ENCODE measurements at regions not wholly inside any gene's neighbourhood (a gene's known extent, or its start where the extent isn't known, plus 50 kb on each side); places are given as distances from the start of the nearest gene placed in this dataset.

DNA sequence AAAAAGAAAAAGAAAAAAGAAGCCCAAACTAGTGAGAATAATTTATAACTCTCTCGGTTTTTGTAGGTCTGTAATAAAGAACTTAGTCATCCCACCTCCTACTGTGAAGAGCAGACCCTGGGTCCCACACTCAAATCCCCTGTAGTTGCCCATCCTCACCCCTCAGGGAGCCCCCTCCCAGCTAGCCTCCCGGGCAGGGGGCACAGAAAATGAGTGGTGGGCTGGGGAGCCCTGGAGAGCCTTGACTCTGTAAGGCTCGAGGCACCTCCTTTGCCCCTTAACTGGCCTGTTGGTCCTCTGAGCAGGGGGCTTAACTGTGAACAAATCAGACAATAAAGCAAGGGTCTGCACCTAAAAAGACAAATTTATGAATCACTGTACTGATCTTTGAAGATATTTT is 57.5 kb upstream of the PRKACB start:
- CTCF ChIA-PET: no interaction called here
- H3K9me3 ChIP-seq (ENCODE audit: low read depth, low read length, poor library complexity, severe bottlenecking): no peaks in the 10 kb centered on the region
- POLR2A ChIA-PET (ENCODE audit: low non-redundant PET): no interaction called here
- H3K27me3 ChIP-seq (replicated peaks; ENCODE audit: insufficient read depth, low read depth, low read length, poor library complexity): no peaks in the 10 kb centered on the region
- no TSS peak for BruUV-seq (replicated peaks)
- DNase-seq (ENCODE audit: low spot score): no peak
- no peak overlapping the region for H3K4me3 ChIP-seq (ENCODE audit: low read depth, low read length, poor library complexity, severe bottlenecking)
- intact Hi-C loops (cut with micrococcal nuclease; ENCODE audit: unreplicated experiment): no loop called here
- no peaks in the 10 kb centered on the region for H3K4me1 ChIP-seq (ENCODE audit: insufficient read depth, low read length, poor library complexity, severe bottlenecking)
- TF ChIP-seq, protein P1, sequence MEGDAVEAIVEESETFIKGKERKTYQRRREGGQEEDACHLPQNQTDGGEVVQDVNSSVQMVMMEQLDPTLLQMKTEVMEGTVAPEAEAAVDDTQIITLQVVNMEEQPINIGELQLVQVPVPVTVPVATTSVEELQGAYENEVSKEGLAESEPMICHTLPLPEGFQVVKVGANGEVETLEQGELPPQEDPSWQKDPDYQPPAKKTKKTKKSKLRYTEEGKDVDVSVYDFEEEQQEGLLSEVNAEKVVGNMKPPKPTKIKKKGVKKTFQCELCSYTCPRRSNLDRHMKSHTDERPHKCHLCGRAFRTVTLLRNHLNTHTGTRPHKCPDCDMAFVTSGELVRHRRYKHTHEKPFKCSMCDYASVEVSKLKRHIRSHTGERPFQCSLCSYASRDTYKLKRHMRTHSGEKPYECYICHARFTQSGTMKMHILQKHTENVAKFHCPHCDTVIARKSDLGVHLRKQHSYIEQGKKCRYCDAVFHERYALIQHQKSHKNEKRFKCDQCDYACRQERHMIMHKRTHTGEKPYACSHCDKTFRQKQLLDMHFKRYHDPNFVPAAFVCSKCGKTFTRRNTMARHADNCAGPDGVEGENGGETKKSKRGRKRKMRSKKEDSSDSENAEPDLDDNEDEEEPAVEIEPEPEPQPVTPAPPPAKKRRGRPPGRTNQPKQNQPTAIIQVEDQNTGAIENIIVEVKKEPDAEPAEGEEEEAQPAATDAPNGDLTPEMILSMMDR (conservative IDR thresholded peaks at IDR 0.05; ENCODE audit: low read depth, low read length): no peak
- no peak for TF ChIP-seq EZH2 (IDR thresholded peaks at IDR 0.05; ENCODE audit: borderline replicate concordance, low read depth, low read length, poor library complexity, severe bottlenecking)
- H3K27ac ChIP-seq (ENCODE audit: low read depth, low read length, poor library complexity, severe bottlenecking): no peak overlapping the region
- no peaks in the 10 kb centered on the region for H3K36me3 ChIP-seq (ENCODE audit: insufficient read depth, low read length, poor library complexity, severe bottlenecking)

DNA sequence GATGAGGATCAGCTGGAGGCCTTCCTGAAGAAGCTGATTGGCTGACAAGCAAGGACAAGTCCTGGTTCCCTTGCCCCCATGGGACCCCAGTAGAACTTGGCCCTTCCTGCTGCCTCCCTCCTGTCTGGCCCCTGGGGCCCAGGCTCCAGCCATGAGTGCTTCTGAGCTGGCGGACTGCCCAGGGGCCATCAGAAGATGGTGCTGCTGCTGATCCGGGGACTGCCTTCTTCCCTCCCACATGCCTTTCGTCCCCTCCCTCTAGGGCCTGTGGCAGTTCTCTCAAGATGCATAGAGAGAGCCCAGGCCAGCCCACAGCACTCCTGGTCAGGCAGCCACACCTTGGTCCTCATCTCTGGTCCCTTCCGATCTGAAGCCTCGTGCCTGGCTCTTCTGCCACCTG is 57.9 kb upstream of the PRKACB start:
- intact Hi-C loops (cut with micrococcal nuclease; ENCODE audit: unreplicated experiment): no loop called here
- BruUV-seq (replicated peaks): no TSS peak
- no peaks in the 10 kb centered on the region for H3K9me3 ChIP-seq (ENCODE audit: low read depth, low read length, poor library complexity, severe bottlenecking)
- H3K27me3 ChIP-seq (replicated peaks; ENCODE audit: insufficient read depth, low read depth, low read length, poor library complexity): no peaks in the 10 kb centered on the region
- no peaks in the 10 kb centered on the region for H3K36me3 ChIP-seq (ENCODE audit: insufficient read depth, low read length, poor library complexity, severe bottlenecking)
- no peaks in the 10 kb centered on the region for H3K4me1 ChIP-seq (ENCODE audit: insufficient read depth, low read length, poor library complexity, severe bottlenecking)
- no peak for DNase-seq (ENCODE audit: low spot score)
- POLR2A ChIA-PET (ENCODE audit: low non-redundant PET): no interaction called here
- CTCF ChIA-PET: no interaction called here
- no peak overlapping the region for H3K27ac ChIP-seq (ENCODE audit: low read depth, low read length, poor library complexity, severe bottlenecking)
- H3K4me3 ChIP-seq (ENCODE audit: low read depth, low read length, poor library complexity, severe bottlenecking): no peak overlapping the region
- no peak for TF ChIP-seq EZH2 (IDR thresholded peaks at IDR 0.05; ENCODE audit: borderline replicate concordance, low read depth, low read length, poor library complexity, severe bottlenecking)
- TF ChIP-seq, protein P1 (conservative IDR thresholded peaks at IDR 0.05; ENCODE audit: low read depth, low read length): no peak

DNA sequence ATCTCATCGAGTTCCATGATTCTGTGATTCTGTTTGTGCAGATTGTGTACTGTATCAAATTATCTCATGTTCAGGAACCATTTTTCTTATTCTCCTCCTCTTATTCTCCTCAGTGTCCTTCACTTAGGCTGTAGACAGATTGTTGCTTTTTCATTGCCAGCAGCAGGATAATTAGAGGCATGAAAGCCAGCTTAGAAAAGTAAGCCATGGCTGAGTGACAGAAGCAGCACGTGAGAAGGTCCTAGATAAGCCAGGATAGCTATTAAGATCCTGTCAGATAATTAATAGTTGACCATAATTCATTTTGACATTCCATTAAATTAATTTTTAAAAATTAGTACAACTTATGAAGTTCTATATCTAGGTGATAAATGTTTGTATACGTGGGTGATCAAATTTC is 60.8 kb upstream of the PRKACB start:
- ChIA-PET POLR2A (ENCODE audit: low non-redundant PET) (no interaction called here), CTCF (no interaction called here)
- Histone ChIP-seq H3K27me3 (replicated peaks; ENCODE audit: insufficient read depth, low read depth, low read length, poor library complexity) (no peaks in the 10 kb centered on the region), H3K4me3 (ENCODE audit: low read depth, low read length, poor library complexity, severe bottlenecking) (no peak overlapping the region), H3K27ac (ENCODE audit: low read depth, low read length, poor library complexity, severe bottlenecking) (no peak overlapping the region), H3K4me1 (ENCODE audit: insufficient read depth, low read length, poor library complexity, severe bottlenecking) (peaks cover 9% of the 10 kb centered on the region), H3K36me3 (ENCODE audit: insufficient read depth, low read length, poor library complexity, severe bottlenecking) (no peaks in the 10 kb centered on the region), H3K9me3 (ENCODE audit: low read depth, low read length, poor library complexity, severe bottlenecking) (no peaks in the 10 kb centered on the region)
- BruUV-seq (replicated peaks): no TSS peak
- intact Hi-C loops (cut with micrococcal nuclease; ENCODE audit: unreplicated experiment): no loop called here
- no peak for DNase-seq (ENCODE audit: low spot score)
- no peak for TF ChIP-seq EZH2 (IDR thresholded peaks at IDR 0.05; ENCODE audit: borderline replicate concordance, low read depth, low read length, poor library complexity, severe bottlenecking)
- TF ChIP-seq, protein P1 (conservative IDR thresholded peaks at IDR 0.05; ENCODE audit: low read depth, low read length): no peak
